Gastroesophageal sphincter (tissue), 3 donors: ENCODE measurements at regions not wholly inside any gene's neighbourhood (a gene's known extent, or its start where the extent isn't known, plus 50 kb on each side); places are given as distances from the start of the nearest gene placed in this dataset.

Experiments
- CTCF ChIP-seq, 4 experiments: fragments of 200-600 bp in 2 of 4; fragments of 450-650 bp in 2 of 4; sonication (generic) in 1 of 4; IDR thresholded peaks; one replicate each; pipeline ENCODE4 v1.5.1; 2017 to 2019; ENCODE audit warnings: antibody characterized with exemption in 4 of 4, mild to moderate bottlenecking in 2 of 4, moderate library complexity in 2 of 4
- POLR2AphosphoS5 ChIP-seq: sonication (generic); formaldehyde crosslinking; IDR thresholded peaks from one replicate; pipeline ENCODE4 v1.6.1; 2017; ENCODE audit warnings: antibody characterized with exemption

- TF ChIP-seq CTCF (IDR thresholded peaks at IDR 0.05), result no peak
- TF ChIP-seq POLR2AphosphoS5, result no peak
Observed at GRCh38 chr6:112590326-112590725, 243.2 kb downstream of the RFPL4B start.
